GM12878 (cell line): ENCODE measurements at regions not wholly inside any gene's neighbourhood (a gene's known extent, or its start where the extent isn't known, plus 50 kb on each side); places are given as distances from the start of the nearest gene placed in this dataset.
"Not testable (repeated sequence)": the region's sequence is repeated elsewhere in the genome, so short reads cannot be mapped to it uniquely, and the experiment has no call there.

Experiments
- CHD2 ChIP-seq: IDR thresholded peaks from 2 replicates; pipeline ENCODE4 v1.6.1; 2011; ENCODE audit warnings: low read depth, low read length, improper control_type of control experiment, borderline replicate concordance
- GABPA ChIP-seq: IDR thresholded peaks from 2 replicates; pipeline ENCODE4 v1.6.1; 2014; ENCODE audit warnings: antibody characterized with exemption, low read depth, mild to moderate bottlenecking, inconsistent platforms

- not testable (repeated sequence) for TF ChIP-seq CHD2, GABPA
Observed at GRCh38 chr7:57547351-57547750, 97.4 kb downstream of the ZNF716 start.
